Left renal cortex interstitium (tissue), 4 donors: ENCODE measurements at regions not wholly inside any gene's neighbourhood (a gene's known extent, or its start where the extent isn't known, plus 50 kb on each side); places are given as distances from the start of the nearest gene placed in this dataset.
"Not testable (repeated sequence)": the region's sequence is repeated elsewhere in the genome, so short reads cannot be mapped to it uniquely, and the experiment has no call there.

ENCODE experiments used
- DNase-seq, 4 donors: peaks; one replicate each; pipeline ENCODE4 v3.0.0-alpha.2; 2013; ENCODE audit warnings: low read depth in 4 of 4, low spot score in 2 of 4, missing footprints in 1 of 4

- DNase-seq, result no peak
Observed at GRCh38 chr7:153070141-153070540, 310.6 kb downstream of the ACTR3B start.

GRCh38 chr7:153072806-153073205 lies 313.3 kb downstream of the ACTR3B start:
- DNase-seq, result no peak

- not testable (repeated sequence) for DNase-seq
Observed at GRCh38 chr7:153076289-153076688, 316.7 kb downstream of the ACTR3B start.

GRCh38 chr7:153081496-153081895 lies 321.9 kb downstream of the ACTR3B start:
- DNase-seq, result no peak

- DNase-seq, result no peak
Observed at GRCh38 chr7:153084278-153084677, 324.7 kb downstream of the ACTR3B start.

- DNase-seq, result no peak
Observed at GRCh38 chr7:153087498-153087897, 327.9 kb downstream of the ACTR3B start.

GRCh38 chr7:153088601-153089000 lies 329.0 kb downstream of the ACTR3B start:
- DNase-seq, result no peak

- no peak for DNase-seq
Observed at GRCh38 chr7:153090209-153090608, 330.7 kb downstream of the ACTR3B start.

- no peak for DNase-seq
Observed at GRCh38 chr7:153090764-153091163, 331.2 kb downstream of the ACTR3B start.

- DNase-seq, result no peak
Observed at GRCh38 chr7:153091477-153091876, 331.9 kb downstream of the ACTR3B start.

- no peak for DNase-seq
Observed at GRCh38 chr7:153097511-153098201, 338.1 kb downstream of the ACTR3B start.

- DNase-seq, result no peak
Observed at GRCh38 chr7:153099235-153099634, 339.7 kb downstream of the ACTR3B start.

- DNase-seq, result no peak
Observed at GRCh38 chr7:153100691-153101237, 341.2 kb downstream of the ACTR3B start.

- no peak for DNase-seq
Observed at GRCh38 chr7:153103202-153103601, 343.6 kb downstream of the ACTR3B start.

- DNase-seq, result no peak
Observed at GRCh38 chr7:153107826-153108225, 348.3 kb downstream of the ACTR3B start.

GRCh38 chr7:153109566-153109965 lies 350.0 kb downstream of the ACTR3B start:
- no peak for DNase-seq

GRCh38 chr7:153110606-153111005 lies 351.1 kb downstream of the ACTR3B start:
- DNase-seq, result no peak

GRCh38 chr7:153122255-153122654 lies 362.7 kb downstream of the ACTR3B start:
- DNase-seq, result not testable (repeated sequence)

- no peak for DNase-seq
Observed at GRCh38 chr7:153130052-153130451, 370.5 kb downstream of the ACTR3B start.

- DNase-seq, result no peak
Observed at GRCh38 chr7:153151766-153152165, 392.2 kb downstream of the ACTR3B start.

- DNase-seq, result no peak
Observed at GRCh38 chr7:153152801-153153422, 393.4 kb downstream of the ACTR3B start.

GRCh38 chr7:153158149-153158548 lies 398.6 kb downstream of the ACTR3B start:
- DNase-seq, result no peak
